RWPE1 (cell line): ENCODE measurements at regions not wholly inside any gene's neighbourhood (a gene's known extent, or its start where the extent isn't known, plus 50 kb on each side); places are given as distances from the start of the nearest gene placed in this dataset.
"Not testable (repeated sequence)": the region's sequence is repeated elsewhere in the genome, so short reads cannot be mapped to it uniquely, and the experiment has no call there.

Source experiments
- CTCF ChIA-PET: fragments of 350-600 bp; sonication (Branson Sonifier 250); formaldehyde crosslinking; extraction: SDS; loops from one replicate; lab custom pipeline; 2021; lab: Yijun Ruan, JAX
- POLR2A ChIA-PET: fragments of 400-600 bp; formaldehyde crosslinking; extraction: SDS; loops from one replicate; lab custom pipeline; 2020; ENCODE audit warnings: antibody characterized with exemption; ENCODE audit not compliant: low non-redundant PET; lab: Yijun Ruan, JAX
- DNase-seq: peaks from one replicate; pipeline ENCODE4 v3.0.0; 2012; ENCODE audit warnings: low spot score
- H3K27ac ChIP-seq: fragments of 450-650 bp; 2 replicates; pipeline ENCODE4 v1.5.1; 2017
- CTCF ChIP-seq: fragments of 450-650 bp; conservative IDR thresholded peaks from 2 replicates; pipeline ENCODE4 v1.5.1; 2017; ENCODE audit warnings: low read depth, mild to moderate bottlenecking

- POLR2A ChIA-PET = no interaction called here
- CTCF ChIA-PET = interaction anchor here (0.6 kb wide), 1 partner anchor 483 kb away, joined by 4 read pairs; no protein-coding TSS in a partner anchor
Measured at GRCh38 chr6:149138089-149138488, 179.4 kb upstream of the TAB2 start.

GRCh38 chr6:149138699-149139294 lies 178.7 kb upstream of the TAB2 start:
- ChIA-PET CTCF (interaction anchor here (0.6 kb wide), 1 partner anchor 848 kb away, joined by 3 read pairs; no protein-coding TSS in a partner anchor), POLR2A (no interaction called here)
- DNase-seq = no peak
- H3K27ac ChIP-seq = no peak overlapping the region
- no peak for TF ChIP-seq CTCF

More at GRCh38 chr6:149138089-149138488, 179.4 kb upstream of the TAB2 start:
- DNase-seq = no peak
- TF ChIP-seq CTCF = no peak
- no peak overlapping the region for H3K27ac ChIP-seq

GRCh38 chr6:149139782-149140136 lies 177.8 kb upstream of the TAB2 start:
- ChIA-PET POLR2A (no interaction called here), CTCF (interaction anchor here (0.6 kb wide), 1 partner anchor 849 kb away, joined by 3 read pairs; no protein-coding TSS in a partner anchor)
- no peak overlapping the region for H3K27ac ChIP-seq
- DNase-seq = no peak
- TF ChIP-seq CTCF = no peak

- DNase-seq = no peak
- ChIA-PET CTCF (no interaction called here), POLR2A (no interaction called here)
Measured at GRCh38 chr6:149140137-149140909, 177.2 kb upstream of the TAB2 start.

DNA sequence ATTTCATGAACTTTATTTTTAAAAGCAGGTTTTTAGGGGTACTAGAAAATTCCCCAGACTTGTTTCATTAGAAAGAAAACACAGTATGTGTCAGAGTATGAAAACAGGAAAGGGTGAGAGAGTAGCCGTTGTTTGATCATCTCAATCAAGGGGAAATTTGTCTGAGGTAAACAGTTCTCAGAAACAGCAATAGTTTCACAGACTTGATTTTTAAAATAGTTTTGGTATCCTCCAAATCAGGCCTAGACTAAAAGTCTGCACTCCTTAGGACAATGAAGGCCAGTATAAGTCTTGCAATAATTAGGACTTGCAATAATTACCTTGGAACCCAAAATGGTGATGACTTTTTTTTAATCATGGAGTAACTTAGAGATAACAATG lies 176.6 kb upstream of the TAB2 start:
- CTCF ChIA-PET = no interaction called here
- POLR2A ChIA-PET = no interaction called here
- no peak for DNase-seq
- no peak overlapping the region for H3K27ac ChIP-seq
- no peak for TF ChIP-seq CTCF

More at GRCh38 chr6:149140137-149140909, 177.2 kb upstream of the TAB2 start:
- no peak overlapping the region for H3K27ac ChIP-seq
- TF ChIP-seq CTCF = no peak

DNA sequence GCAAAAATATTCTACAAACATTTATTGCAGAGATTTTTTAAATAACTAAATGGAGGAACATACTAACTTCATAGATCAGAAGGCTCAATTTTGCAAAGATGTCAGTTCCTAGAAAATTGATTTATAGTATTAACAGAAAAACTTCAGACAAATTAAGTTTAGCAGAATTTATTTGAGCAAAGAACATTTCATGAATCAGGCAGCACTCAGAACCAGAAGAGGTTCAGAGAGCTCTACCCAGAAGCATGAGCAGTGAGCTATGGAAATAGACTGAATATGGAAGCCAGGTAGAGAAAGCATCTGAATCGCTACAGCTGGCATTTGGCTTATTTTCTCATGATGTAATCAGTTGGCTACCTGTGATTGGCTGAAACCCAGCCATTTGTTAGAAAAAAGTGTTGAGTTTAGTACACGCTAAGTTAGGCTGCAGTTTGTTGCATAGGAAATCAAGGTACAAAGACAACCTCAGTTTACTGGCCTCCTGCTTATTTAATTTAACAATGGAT lies 174.5 kb upstream of the TAB2 start:
- POLR2A ChIA-PET = no interaction called here
- TF ChIP-seq CTCF = no peak
- CTCF ChIA-PET = no interaction called here
- no peak for DNase-seq
- H3K27ac ChIP-seq = no peak overlapping the region

- CTCF ChIA-PET, POLR2A ChIA-PET, DNase-seq, H3K27ac ChIP-seq: not testable (repeated sequence)
Measured at GRCh38 chr6:149145800-149146199, 171.7 kb upstream of the TAB2 start.
